GM19438 (cell line): ENCODE measurements at regions not wholly inside any gene's neighbourhood (a gene's known extent, or its start where the extent isn't known, plus 50 kb on each side); places are given as distances from the start of the nearest gene placed in this dataset.
"Not testable (repeated sequence)": the region's sequence is repeated elsewhere in the genome, so short reads cannot be mapped to it uniquely, and the experiment has no call there.

ENCODE experiments used
- ATAC-seq: cut with Tn5 transposase; IDR thresholded peaks from one replicate; pipeline ENCODE4 v1.9.1; 2021; ENCODE audit warnings: low read depth; ENCODE audit not compliant: unreplicated experiment

- ATAC-seq, result no peak
Observed at GRCh38 chr6:146928503-146928902, 275.7 kb upstream of the STXBP5 start.

GRCh38 chr6:146931214-146931613 lies 273.0 kb upstream of the STXBP5 start:
- ATAC-seq, result no peak

- ATAC-seq, result no peak
Observed at GRCh38 chr6:146937316-146937715, 266.9 kb upstream of the STXBP5 start.

- ATAC-seq, result no peak
Observed at GRCh38 chr6:146938266-146938665, 266.0 kb upstream of the STXBP5 start.

- not testable (repeated sequence) for ATAC-seq
Observed at GRCh38 chr6:146939456-146939855, 264.8 kb upstream of the STXBP5 start.

DNA sequence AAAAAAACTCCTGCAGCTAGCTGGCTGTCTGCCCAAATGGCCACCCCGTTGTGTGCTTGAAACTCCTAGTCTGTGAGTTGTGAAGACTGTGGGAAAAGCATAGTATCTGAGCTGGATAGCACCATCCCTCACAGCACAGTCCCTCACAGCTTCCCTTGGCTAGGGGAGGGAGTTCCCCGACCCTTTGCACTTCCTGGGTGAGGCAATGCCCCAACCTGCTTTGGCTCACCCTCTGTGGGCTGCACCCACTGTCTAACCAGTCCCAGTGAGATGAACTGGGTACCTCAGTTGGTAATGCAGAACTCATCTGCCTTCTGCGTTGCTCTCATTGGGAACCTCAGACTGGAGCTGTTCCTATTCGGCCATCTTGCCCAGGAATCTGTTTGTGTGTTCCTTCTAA lies 260.6 kb upstream of the STXBP5 start:
- no peak for ATAC-seq

- ATAC-seq, result no peak
Observed at GRCh38 chr6:146944077-146944476, 260.1 kb upstream of the STXBP5 start.

DNA sequence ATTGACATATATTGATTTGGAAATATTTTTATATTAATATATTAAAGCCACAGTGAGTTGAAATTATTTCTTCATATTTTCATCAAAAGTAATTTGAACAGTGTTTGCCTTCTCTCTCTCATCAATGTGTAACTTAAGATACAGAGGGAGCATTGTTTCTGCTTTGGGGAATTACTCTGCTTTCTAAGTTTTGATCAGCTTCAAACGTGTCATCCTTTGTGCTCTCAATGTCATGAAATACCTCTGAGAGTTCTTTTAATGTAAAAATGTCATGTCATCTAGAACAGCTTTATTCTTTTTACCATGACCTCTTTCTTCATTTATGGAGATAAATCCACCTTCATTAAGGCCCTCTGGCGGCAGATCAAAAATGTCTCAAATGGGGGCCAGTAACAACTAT lies 259.4 kb upstream of the STXBP5 start:
- ATAC-seq, result no peak

- no peak for ATAC-seq
Observed at GRCh38 chr6:146946559-146946958, 257.7 kb upstream of the STXBP5 start.

DNA sequence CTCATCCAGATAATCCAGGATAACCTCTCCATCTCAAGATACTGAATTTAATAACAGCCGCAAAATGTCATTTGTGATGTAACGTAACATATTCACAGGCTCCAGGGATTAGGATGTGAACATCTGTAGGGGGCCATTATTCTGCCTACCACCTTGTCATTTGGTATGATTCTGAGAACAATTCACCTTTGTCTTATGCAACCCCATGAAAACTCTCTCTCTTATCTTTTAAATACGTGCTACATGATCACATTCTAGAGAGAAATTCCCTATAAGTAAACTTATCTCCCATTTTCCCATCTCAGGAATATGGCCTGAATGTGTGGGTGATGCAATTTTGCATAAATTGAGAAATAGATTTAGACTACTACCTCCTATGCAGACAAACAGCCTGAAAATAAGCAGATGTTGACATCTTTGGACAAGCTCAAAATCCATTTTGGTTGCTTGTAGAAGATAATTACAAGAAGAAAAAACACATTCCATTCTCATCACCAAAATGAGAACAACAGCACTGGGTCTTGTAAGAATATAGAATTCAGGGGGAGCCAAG lies 255.4 kb upstream of the STXBP5 start:
- no peak for ATAC-seq

DNA sequence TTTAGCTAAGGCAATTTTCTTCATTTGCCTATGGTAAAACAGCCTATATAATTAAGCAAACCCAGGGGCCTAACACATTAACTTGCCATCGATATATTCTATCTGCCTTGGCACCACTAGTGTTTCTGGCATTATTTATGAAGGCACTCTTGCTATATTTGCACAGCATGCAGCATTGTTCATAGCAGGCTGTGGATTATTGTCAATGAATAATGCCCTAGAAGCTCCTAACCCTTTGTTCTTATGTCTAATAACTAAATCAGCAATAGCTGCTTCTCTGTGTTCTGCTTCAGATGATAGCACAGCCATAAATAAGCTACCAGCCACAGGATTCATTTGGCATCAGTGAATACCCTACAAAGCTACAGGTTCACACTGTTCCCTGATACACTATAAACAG lies 254.8 kb upstream of the STXBP5 start:
- no peak for ATAC-seq

DNA sequence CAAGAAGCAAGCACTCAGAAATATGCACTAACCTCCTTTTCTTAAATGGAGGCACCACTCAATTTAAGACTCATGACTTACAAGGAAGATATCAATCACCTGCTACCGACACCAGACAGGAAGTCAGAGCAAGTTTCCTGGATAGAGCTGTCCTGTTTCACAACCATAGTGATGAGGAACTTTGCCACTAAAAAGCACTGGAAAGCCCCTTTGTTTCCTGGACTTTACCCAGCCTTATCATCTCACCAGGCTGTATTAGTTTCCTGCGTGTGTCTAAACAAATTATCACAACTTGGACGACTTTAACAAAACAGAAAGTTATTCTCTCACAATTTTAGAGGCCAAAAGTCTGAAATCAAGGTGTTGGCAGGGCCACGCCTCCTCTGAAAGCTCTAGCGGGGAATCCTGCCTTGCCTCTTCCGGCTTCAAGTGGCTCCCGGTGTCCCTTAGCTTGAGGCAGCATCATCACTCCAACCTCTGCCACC lies 253.8 kb upstream of the STXBP5 start:
- ATAC-seq, result no peak

- no peak for ATAC-seq
Observed at GRCh38 chr6:146955570-146955969, 248.6 kb upstream of the STXBP5 start.

- ATAC-seq, result no peak
Observed at GRCh38 chr6:146957181-146958093, 246.8 kb upstream of the STXBP5 start.

GRCh38 chr6:146961831-146962230 lies 242.4 kb upstream of the STXBP5 start:
- ATAC-seq, result no peak

GRCh38 chr6:146962329-146962728 lies 241.9 kb upstream of the STXBP5 start:
- ATAC-seq, result no peak

- ATAC-seq, result no peak
Observed at GRCh38 chr6:146965110-146965689, 239.0 kb upstream of the STXBP5 start.

DNA sequence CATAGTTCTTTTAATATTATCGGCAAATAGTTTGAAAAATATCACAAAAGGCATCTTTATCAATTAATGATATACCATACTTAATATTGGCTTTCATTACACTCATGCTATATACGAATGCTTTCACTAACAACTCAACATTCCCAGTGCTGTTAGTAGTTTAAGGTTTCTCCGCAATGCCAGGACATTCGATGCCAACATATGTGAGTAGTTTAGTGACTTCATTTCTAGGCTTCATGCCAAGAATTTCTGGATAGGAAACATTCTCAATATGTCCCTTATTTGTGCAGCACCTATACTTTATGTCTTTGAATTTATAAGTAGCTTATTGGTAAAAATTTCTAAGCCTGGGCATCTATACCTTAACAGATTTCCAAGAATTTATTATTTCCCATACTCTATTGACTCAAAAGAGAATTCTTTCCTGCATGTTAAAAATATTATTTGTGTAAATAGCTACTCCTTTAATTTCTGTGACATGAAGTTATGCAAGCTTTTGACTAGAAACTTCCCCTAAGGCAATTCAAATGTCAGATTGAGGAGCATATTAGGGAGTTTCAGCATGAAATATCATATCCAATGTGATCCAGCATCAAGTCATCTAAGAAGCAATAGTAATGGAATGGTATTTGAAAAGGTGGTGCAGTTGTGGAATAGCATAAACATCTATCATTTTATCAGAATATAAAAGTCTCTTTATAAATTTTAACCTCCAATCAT lies 236.0 kb upstream of the STXBP5 start:
- ATAC-seq, result no peak

- ATAC-seq, result no peak
Observed at GRCh38 chr6:146972546-146972945, 231.7 kb upstream of the STXBP5 start.

DNA sequence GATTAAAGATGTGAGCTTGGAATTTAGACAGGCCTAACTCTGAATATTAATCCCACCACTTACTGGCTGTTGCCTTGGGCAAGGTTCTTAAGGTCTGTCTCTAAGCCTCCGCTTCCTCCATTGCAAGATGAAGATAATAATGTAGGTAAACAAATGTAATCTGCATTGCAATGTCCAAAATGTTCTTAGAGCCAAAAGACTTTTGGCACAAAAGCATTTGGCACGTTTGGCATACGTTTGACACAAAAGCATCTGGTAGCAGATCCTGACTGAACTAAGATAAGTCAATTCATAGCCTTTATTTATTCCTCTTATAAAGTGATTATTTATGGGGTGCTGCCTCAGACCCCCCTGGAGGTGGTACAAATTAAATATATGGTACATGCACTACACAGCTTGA lies 229.9 kb upstream of the STXBP5 start:
- no peak for ATAC-seq

- ATAC-seq, result no peak
Observed at GRCh38 chr6:146975093-146975492, 229.1 kb upstream of the STXBP5 start.
